Common myeloid progenitor, CD34-positive (primary cell): ENCODE measurements at regions not wholly inside any gene's neighbourhood (a gene's known extent, or its start where the extent isn't known, plus 50 kb on each side); places are given as distances from the start of the nearest gene placed in this dataset.

Experiments
- CTCF ChIA-PET: fragments of 350-600 bp; sonication (Branson Sonifier 250); formaldehyde crosslinking; loops from one replicate; lab custom pipeline; 2021; ENCODE audit warnings: antibody characterized with exemption; lab: Charles Lee
- POLR2A ChIA-PET: fragments of 350-600 bp; sonication (Branson Sonifier 250); formaldehyde crosslinking; loops from one replicate; lab custom pipeline; 2021; ENCODE audit warnings: antibody characterized with exemption; lab: Charles Lee
- DNase-seq, 3 donors: peaks; one replicate each; pipeline versions ENCODE4 v3.0.0 to v3.0.0-alpha.2; 2013
- H3K27ac ChIP-seq, 2 experiments: 1 replicate in 1 of 2; 2 replicates in 1 of 2; pipeline ENCODE4 v1.7.0; 2013; ENCODE audit warnings: inconsistent platforms in 2 of 2, low read length in 2 of 2, mild to moderate bottlenecking in 2 of 2, low read depth in 1 of 2, moderate library complexity in 1 of 2; ENCODE audit not compliant: severe bottlenecking in 2 of 2, insufficient read depth in 1 of 2, poor library complexity in 1 of 2
- H3K27me3 ChIP-seq, 5 experiments: replicated peaks in 2 of 5; 1 replicate in 3 of 5; 2 replicates in 2 of 5; pipeline versions ENCODE4 v1.6.1 to v1.7.0; 2013; ENCODE audit warnings: low read length in 4 of 5, mild to moderate bottlenecking in 2 of 5, moderate library complexity in 2 of 5, inconsistent platforms in 1 of 5; ENCODE audit not compliant: insufficient read depth in 5 of 5, control insufficient read depth in 4 of 5
- H3K36me3 ChIP-seq, 4 experiments: 1 replicate in 2 of 4; 2 replicates in 2 of 4; pipeline versions ENCODE4 v1.6.1 to v1.7.0; 2013; ENCODE audit warnings: low read length in 3 of 4, control low read depth in 1 of 4, mild to moderate bottlenecking in 1 of 4; ENCODE audit not compliant: control insufficient read depth in 4 of 4, insufficient read depth in 4 of 4
- H3K4me1 ChIP-seq, 4 experiments: 1 replicate in 3 of 4; 2 replicates in 1 of 4; pipeline versions ENCODE4 v1.6.1 to v1.7.1; 2013; ENCODE audit warnings: low read length in 3 of 4, mild to moderate bottlenecking in 3 of 4, control low read depth in 1 of 4, inconsistent platforms in 1 of 4, moderate library complexity in 1 of 4; ENCODE audit not compliant: control insufficient read depth in 4 of 4, insufficient read depth in 4 of 4; ENCODE audit errors: control extremely low read depth in 1 of 4
- H3K4me3 ChIP-seq, 7 experiments: 1 replicate in 4 of 7; 2 replicates in 3 of 7; pipeline versions ENCODE4 v1.5.1 to v1.7.0; 2013; ENCODE audit warnings: mild to moderate bottlenecking in 7 of 7, low read length in 6 of 7, moderate library complexity in 6 of 7, inconsistent platforms in 2 of 7, low read depth in 2 of 7, control low read depth in 1 of 7; ENCODE audit not compliant: insufficient read depth in 4 of 7, control insufficient read depth in 1 of 7; ENCODE audit errors: extremely low read depth in 1 of 7
- H3K9me3 ChIP-seq, 5 experiments: 1 replicate in 4 of 5; 2 replicates in 1 of 5; pipeline versions ENCODE4 v1.6.1 to v1.7.1; 2013; ENCODE audit warnings: low read length in 4 of 5, mild to moderate bottlenecking in 2 of 5, inconsistent platforms in 1 of 5, low read depth in 1 of 5, moderate library complexity in 1 of 5; ENCODE audit not compliant: control insufficient read depth in 4 of 5, insufficient read depth in 2 of 5; ENCODE audit errors: control extremely low read depth in 1 of 5
- WGBS: methylation state at CpG from one replicate; pipeline ENCODE4 v1.1.5; 2013; ENCODE audit not compliant: insufficient coverage; 5-methylcytosine and 5-hydroxymethylcytosine counted together

DNA sequence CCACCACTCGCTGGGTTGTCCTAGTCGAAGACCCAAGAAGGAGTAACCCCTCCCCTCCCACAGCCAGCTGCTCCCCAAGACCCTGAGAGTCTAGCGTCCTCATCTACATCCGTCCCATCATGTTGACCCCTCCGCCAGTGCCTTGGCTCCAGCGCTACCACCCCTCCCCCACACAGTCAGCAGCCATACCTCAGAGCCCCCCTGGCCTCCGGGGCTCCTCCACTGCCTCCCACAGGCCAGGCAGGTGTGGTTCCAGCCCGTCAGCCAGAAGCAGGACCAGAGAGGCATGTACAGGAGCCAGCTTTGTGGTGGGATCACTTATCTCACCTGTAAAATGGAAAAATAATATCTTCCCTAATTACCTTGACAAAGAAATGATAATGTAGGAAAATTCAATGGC lies 51.5 kb upstream of the PHF21B start:
- CTCF ChIA-PET: no interaction called here
- Histone ChIP-seq H3K36me3 (no peaks in the 10 kb centered on the region), H3K27me3 (peaks cover 0 to 2% (median 0%) of the 10 kb centered on the region in 5 experiments), H3K9me3 (no peaks in the 10 kb centered on the region), H3K4me3 (no peak overlapping the region), H3K27ac (no peak overlapping the region), H3K4me1 (peaks cover 0 to 14% (median 2%) of the 10 kb centered on the region in 4 experiments)
- 92% methylated on average over 5 of the region's 8 CpGs for WGBS
- DNase-seq: no peak
- POLR2A ChIA-PET: no interaction called here

DNA sequence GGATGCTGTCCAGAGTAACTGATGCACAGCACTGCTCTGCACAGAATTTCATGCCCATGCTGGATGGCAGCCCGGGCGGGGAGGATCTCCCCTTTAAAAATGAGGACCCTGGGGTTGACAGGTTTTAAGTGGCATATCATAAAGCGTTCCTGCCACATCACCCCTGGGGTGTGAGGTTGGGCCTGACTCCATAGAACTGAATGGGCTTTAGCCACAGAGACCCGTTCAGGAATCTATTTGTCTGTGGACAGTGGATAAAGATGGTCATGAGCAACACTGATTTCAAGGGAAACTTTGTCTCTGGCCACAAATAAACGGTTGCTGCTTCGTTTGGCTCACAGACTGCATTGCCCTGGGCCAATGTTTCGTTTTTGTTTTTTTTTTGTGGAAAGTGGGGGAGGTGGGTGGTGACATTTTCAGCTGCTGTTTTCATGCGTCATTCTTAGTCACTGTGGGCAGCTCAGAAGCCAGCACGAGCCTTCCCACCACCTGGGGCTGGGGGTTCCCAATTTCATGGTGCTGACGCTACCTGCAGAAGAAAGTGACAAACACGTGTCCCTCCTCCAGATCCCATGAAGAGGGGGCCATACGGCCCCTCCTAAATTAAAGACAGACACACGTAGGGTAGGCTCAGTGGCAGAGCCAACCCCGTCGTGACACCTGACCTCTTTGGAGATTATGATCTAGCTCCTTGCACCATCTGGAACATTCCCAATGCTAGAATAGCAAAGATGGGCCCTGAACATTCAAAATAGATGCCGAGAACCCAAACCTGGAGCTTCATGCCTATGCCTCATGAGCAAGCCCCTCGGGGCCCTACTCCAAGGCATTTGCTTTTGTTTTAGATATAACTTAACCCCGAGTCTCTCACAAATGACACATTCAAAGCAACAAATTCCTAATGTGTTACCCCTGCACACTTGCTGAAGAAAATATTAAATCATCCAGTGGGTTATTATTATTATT lies 54.8 kb upstream of the PHF21B start:
- Histone ChIP-seq H3K4me3 (no peak overlapping the region), H3K9me3 (peaks cover 0 to 5% (median 2%) of the 10 kb centered on the region in 5 experiments), H3K4me1 (no peaks in the 10 kb centered on the region), H3K27ac (no peak overlapping the region), H3K36me3 (no peaks in the 10 kb centered on the region), H3K27me3 (peaks cover 0 to 2% (median 0%) of the 10 kb centered on the region in 5 experiments)
- ChIA-PET CTCF (no interaction called here), POLR2A (no interaction called here)
- DNase-seq: peak; percentile 28 to 67 (median 44)
- 88% methylated on average over 12 of the region's 18 CpGs for WGBS

DNA sequence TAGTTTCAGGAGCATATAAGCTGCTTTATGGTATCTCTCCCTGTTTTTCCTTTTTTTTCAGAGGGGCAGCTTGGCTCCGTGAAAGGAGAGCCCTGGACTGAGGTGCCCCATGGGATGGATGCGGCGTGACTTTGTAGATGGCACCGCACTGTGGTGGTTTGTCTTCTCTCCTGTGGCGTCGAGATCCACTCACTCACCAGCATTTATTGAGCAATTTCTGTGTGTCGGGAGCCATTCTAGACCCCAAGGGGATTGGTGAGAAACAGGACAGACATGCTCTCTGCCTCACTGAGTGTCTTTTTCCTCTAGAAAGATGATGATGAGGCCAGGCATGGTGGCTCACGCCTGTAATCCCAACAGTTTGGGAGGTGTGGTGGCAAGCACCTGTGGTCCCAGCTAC lies 55.9 kb upstream of the PHF21B start:
- no peak overlapping the region for H3K27ac ChIP-seq
- H3K9me3 ChIP-seq: peaks cover 0 to 5% (median 2%) of the 10 kb centered on the region in 5 experiments
- no peak for DNase-seq
- H3K4me1 ChIP-seq: no peaks in the 10 kb centered on the region
- H3K4me3 ChIP-seq: no peak overlapping the region
- H3K36me3 ChIP-seq: no peaks in the 10 kb centered on the region
- peaks cover 0 to 4% (median 1%) of the 10 kb centered on the region in 5 experiments for H3K27me3 ChIP-seq
- WGBS: 99% methylated on average over 8 of the region's 8 CpGs
- POLR2A ChIA-PET: no interaction called here
- CTCF ChIA-PET: no interaction called here

DNA sequence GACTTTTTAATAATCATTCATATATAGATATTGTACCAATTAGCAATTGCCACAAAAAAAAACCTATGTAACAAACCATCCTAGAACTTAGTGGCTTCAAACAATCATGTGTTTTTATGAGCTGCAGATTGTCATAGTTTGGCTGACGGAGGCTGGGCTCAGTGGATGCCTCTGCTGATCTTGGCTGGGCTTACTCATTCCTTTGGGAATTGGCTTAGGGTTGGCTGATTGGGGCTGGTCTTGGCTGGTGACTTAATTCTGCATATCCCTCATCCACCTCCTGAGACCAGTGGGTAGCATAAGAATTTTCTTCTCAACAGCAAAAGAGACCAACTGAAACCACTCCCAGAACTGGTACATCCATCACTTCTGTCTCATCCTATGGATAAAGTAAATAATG lies 57.9 kb upstream of the PHF21B start:
- CTCF ChIA-PET: no interaction called here

DNA sequence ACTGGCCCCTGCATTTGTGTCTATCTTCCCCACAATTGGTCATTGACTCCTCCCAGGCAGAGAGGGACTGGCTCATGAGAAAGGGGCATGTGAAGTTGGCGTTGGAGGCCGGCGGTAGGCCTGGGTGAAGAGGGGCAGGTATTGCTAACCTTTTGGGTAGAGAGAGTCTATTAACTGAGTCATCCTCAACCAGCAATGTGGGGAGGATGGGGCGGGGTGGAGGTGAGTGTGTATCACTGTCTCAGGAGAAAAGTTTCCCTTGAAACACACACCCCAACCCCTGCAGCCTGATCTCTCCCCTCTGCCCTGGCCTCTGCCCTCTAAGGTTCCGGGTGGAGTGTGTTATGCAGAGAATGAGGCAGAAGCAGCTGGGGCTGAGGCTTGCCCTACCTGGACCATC lies 60.1 kb upstream of the PHF21B start:
- H3K4me3 ChIP-seq: no peak overlapping the region
- H3K4me1 ChIP-seq: no peaks in the 10 kb centered on the region
- no peak overlapping the region for H3K27ac ChIP-seq
- ChIA-PET POLR2A (no interaction called here), CTCF (no interaction called here)
- no peak for DNase-seq
- no peaks in the 10 kb centered on the region for H3K36me3 ChIP-seq
- 100% methylated on average over 4 of the region's 5 CpGs for WGBS
- H3K9me3 ChIP-seq: peaks cover 0 to 5% (median 2%) of the 10 kb centered on the region in 5 experiments
- H3K27me3 ChIP-seq: peaks cover 0 to 42% (median 13%) of the 10 kb centered on the region in 5 experiments

More for the DNA sequence above, 57.9 kb upstream of the PHF21B start:
- Histone ChIP-seq H3K27me3 (peaks cover 0 to 24% (median 10%) of the 10 kb centered on the region in 5 experiments), H3K4me3 (no peak overlapping the region), H3K9me3 (peaks cover 0 to 5% (median 2%) of the 10 kb centered on the region in 5 experiments), H3K4me1 (no peaks in the 10 kb centered on the region), H3K36me3 (no peaks in the 10 kb centered on the region), H3K27ac (no peak overlapping the region)
- WGBS: 100% methylated on average over 1 of the region's 1 CpG
- POLR2A ChIA-PET: no interaction called here
- no peak for DNase-seq

DNA sequence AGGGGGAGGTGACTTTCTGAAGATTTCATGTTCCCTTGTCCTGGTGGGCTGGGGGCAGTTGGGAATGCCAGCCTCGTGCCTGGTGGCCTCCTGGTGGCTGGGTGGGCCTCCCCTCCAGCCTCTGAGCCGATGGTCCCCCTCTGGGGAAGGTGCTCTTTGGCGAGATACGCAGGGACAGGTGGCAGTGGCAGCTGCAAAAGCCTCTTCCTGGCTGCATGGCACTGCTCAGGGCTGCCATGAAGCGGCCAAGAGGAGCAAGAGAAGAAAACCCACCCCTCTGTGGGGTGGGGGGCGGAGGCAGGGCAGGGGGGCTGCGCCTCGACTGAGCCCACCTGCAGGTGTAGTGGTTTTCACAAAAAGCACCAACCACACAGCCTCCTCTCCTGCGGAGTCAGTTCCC lies 61.8 kb upstream of the PHF21B start:
- 64% methylated on average over 9 of the region's 9 CpGs for WGBS

DNA sequence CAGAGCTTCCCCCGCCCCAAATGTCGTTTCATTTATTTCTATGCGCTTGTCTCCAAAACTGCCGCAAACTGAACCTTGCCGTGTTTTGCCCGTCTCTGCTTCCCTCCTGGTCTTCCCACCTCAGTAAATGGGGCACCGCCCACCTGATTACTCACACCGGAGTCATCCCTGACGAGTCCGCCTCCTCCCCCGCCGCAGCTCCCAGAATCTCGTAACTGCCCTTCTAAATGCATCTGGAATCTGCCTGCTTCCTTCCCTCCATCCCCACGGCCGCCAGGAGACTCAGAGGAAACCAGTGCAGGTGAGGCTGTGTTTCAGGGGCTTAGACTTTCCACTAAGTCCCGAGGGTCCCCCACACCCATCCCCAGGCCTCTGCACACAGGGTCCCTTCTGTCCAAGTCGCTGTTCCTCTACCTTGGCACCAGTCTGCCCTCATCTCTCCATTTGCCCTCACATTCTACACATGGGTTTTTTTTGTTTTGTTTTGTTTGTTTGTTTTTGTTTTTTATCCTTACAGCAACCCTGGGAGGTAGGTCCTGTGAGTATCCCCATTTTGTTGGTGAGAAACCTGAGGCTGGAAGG lies 62.6 kb upstream of the PHF21B start:
- Histone ChIP-seq H3K4me3 (no peak overlapping the region), H3K4me1 (no peaks in the 10 kb centered on the region), H3K36me3 (no peaks in the 10 kb centered on the region), H3K9me3 (peaks cover 0 to 5% (median 2%) of the 10 kb centered on the region in 5 experiments), H3K27ac (no peak overlapping the region), H3K27me3 (peaks cover 0 to 67% (median 18%) of the 10 kb centered on the region in 5 experiments)
- 30% methylated on average over 17 of the region's 17 CpGs for WGBS
- ChIA-PET CTCF (no interaction called here), POLR2A (no interaction called here)
- DNase-seq: no peak

More for the DNA sequence above, 61.8 kb upstream of the PHF21B start:
- POLR2A ChIA-PET: no interaction called here
- Histone ChIP-seq H3K27ac (no peak overlapping the region), H3K36me3 (no peaks in the 10 kb centered on the region), H3K27me3 (peaks cover 0 to 59% (median 14%) of the 10 kb centered on the region in 5 experiments), H3K4me3 (no peak overlapping the region), H3K9me3 (peaks cover 0 to 5% (median 2%) of the 10 kb centered on the region in 5 experiments), H3K4me1 (no peaks in the 10 kb centered on the region)
- CTCF ChIA-PET: no interaction called here
- no peak for DNase-seq
